Transverse colon (tissue), 4 donors: ENCODE measurements at regions not wholly inside any gene's neighbourhood (a gene's known extent, or its start where the extent isn't known, plus 50 kb on each side); places are given as distances from the start of the nearest gene placed in this dataset.

Experiments used
- CTCF ChIP-seq, 5 experiments: fragments of 200-600 bp in 3 of 5; fragments of 450-650 bp in 2 of 5; sonication (generic) in 3 of 5; IDR thresholded peaks; 1 replicate in 2 of 5; 2 replicates in 3 of 5; pipeline ENCODE4 v1.5.1; 2016 to 2017; ENCODE audit warnings: antibody characterized with exemption in 5 of 5, inconsistent platforms in 3 of 5, mild to moderate bottlenecking in 2 of 5, moderate library complexity in 1 of 5
- POLR2A ChIP-seq: fragments of 450-650 bp; IDR thresholded peaks from one replicate; pipeline ENCODE4 v1.6.1; 2016; ENCODE audit warnings: antibody characterized with exemption, mild to moderate bottlenecking, moderate library complexity
- POLR2AphosphoS5 ChIP-seq, 3 donors: sonication (generic); formaldehyde crosslinking; IDR thresholded peaks; one replicate each; pipeline ENCODE4 v1.6.1; 2016; ENCODE audit warnings: antibody characterized with exemption in 3 of 3

GRCh38 chr5:179472641-179473040, 77.7 kb upstream of the RUFY1 start:
- TF ChIP-seq POLR2AphosphoS5 (IDR thresholded peaks at IDR 0.05) = no peak
- TF ChIP-seq CTCF (IDR thresholded peaks at IDR 0.05) = no peak
- TF ChIP-seq POLR2A = no peak
